Loucy (cell line): ENCODE measurements at regions not wholly inside any gene's neighbourhood (a gene's known extent, or its start where the extent isn't known, plus 50 kb on each side); places are given as distances from the start of the nearest gene placed in this dataset.

Source experiments
- EZH2phosphoT487 ChIP-seq: fragments of 200-600 bp; IDR thresholded peaks from 2 replicates; pipeline ENCODE4 v1.6.1; 2018; ENCODE audit warnings: antibody characterized with exemption, mild to moderate bottlenecking, moderate library complexity, borderline replicate concordance
- TF ChIP-seq, protein P1 (sequence below): fragments of 200-600 bp; sonication (generic); conservative IDR thresholded peaks from 2 replicates; pipeline ENCODE4 v1.5.1; 2014; ENCODE audit warnings: mild to moderate bottlenecking, antibody characterized with exemption, low read length

DNA sequence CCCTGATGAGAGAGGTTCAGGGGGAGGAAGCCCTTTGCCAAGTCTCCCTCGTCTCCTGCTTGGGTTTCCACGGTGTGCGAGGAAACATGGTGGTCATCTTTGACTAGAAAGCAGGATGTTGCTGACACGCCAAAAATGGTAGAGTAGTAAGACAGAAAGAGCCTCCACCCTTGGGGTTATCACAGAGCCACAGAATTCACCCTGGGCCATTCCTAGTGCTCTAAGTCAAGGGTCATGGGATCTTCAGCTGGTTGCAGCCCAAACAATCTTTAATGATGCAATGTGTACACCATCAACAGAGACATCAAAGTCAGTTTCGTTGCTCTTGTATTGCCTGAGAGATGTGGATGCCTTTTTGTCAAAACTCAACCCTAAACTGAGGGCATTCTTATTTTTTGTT is 201.9 kb downstream of the LY86 start:
- TF ChIP-seq, protein P1, sequence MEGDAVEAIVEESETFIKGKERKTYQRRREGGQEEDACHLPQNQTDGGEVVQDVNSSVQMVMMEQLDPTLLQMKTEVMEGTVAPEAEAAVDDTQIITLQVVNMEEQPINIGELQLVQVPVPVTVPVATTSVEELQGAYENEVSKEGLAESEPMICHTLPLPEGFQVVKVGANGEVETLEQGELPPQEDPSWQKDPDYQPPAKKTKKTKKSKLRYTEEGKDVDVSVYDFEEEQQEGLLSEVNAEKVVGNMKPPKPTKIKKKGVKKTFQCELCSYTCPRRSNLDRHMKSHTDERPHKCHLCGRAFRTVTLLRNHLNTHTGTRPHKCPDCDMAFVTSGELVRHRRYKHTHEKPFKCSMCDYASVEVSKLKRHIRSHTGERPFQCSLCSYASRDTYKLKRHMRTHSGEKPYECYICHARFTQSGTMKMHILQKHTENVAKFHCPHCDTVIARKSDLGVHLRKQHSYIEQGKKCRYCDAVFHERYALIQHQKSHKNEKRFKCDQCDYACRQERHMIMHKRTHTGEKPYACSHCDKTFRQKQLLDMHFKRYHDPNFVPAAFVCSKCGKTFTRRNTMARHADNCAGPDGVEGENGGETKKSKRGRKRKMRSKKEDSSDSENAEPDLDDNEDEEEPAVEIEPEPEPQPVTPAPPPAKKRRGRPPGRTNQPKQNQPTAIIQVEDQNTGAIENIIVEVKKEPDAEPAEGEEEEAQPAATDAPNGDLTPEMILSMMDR = no peak
- TF ChIP-seq EZH2phosphoT487 = no peak
